IPS DF 19.7 (cell line): ENCODE measurements at regions not wholly inside any gene's neighbourhood (a gene's known extent, or its start where the extent isn't known, plus 50 kb on each side); places are given as distances from the start of the nearest gene placed in this dataset.
"Not testable (repeated sequence)": the region's sequence is repeated elsewhere in the genome, so short reads cannot be mapped to it uniquely, and the experiment has no call there.

Source experiments
- DNase-seq: peaks from one replicate; pipeline ENCODE4 v3.0.0-alpha.2; 2013; ENCODE audit warnings: low read depth, low spot score

DNA sequence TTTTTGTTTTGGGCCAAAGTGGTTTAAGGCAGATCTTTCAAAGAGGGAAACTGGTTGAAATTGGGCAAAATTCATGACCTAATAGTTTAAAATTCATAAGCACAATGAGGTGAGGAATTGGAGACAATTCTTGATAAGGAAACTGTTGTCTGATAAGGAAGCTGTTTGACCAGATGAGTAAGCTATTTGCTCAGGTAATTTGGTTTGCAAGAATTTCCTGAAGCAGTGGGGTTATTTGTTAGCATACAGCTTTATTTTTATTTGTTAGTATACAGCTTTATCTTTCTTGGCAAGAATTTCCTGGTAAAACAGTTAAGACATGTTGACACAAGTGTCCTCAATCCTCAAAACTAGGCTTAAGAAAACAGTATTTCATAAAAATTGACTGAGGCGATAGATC lies 559.0 kb downstream of the GALC start:
- DNase-seq: no peak

DNA sequence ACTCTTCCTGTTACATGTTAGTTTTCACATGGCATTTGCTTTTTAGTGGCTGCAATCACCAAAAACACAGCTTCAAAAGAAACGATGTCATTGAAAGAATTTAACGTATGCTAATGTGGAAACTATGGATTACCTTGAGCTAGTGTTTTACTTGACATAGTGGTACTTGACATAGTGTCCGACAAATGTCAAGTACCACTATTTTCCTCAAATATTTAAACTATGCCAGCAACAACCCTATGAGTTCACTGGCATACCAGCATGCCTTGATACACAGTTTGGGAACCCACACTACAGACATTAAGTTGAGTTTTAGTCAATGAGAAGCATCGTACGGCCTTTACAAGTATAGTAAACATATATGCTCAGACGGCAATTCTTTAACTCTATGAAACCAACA lies 560.3 kb downstream of the GALC start:
- no peak for DNase-seq

DNA sequence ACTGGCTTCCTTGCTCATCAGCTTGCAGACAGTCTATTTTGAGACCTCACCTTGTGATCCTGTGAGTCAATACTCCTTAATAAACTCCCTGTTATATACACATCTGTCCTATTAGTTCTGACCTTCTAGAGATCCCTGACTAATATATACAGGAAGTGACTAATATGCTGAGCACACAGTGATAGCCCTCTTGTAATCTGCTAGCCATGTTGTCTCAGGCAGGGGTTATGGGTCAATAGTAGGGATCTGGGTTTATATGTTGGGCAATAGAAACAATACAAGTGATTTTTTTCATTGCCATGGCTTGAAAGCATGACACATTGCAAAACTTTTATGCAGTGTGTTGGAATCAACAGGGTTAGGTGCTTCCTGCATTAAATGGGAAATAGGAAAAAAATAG lies 562.2 kb downstream of the GALC start:
- no peak for DNase-seq

DNA sequence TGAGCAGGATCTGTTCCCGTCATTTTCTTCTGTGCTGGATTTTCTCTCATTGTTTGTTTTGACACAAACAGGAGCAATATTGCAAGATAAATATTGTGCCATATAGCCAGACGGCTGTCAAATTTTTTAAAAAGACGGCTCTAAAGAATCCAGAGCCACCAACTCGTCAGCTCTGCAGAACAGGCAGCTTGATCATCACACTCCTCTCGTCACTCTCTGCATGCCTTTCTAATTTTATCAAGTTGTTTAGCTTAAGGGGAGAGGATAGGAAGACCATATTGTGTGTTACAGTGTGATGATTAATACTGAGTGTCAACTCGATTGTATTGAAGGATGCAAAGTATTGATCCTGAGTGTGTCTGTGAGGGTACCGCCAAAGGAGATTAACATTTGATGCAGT lies 562.8 kb downstream of the GALC start:
- DNase-seq: no peak

DNA sequence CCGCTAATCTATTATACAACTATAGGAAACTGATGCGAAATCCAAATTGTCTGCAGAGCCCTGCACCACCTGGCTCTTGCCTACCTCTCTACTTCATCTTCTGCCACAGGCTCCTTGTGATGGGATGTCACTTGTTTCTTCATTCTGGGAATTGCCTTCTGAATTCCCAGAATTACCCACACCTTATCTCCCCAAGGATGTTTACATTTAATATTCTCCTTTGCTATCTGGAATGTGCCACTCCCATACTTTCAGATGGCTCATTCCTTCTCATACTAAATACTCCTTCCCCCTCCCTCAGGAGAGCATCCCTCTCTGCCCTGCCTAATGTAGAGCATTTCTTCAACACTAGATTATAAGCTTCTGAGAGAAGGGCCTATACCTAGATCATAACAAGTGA lies 573.1 kb downstream of the GALC start:
- no peak for DNase-seq

DNA sequence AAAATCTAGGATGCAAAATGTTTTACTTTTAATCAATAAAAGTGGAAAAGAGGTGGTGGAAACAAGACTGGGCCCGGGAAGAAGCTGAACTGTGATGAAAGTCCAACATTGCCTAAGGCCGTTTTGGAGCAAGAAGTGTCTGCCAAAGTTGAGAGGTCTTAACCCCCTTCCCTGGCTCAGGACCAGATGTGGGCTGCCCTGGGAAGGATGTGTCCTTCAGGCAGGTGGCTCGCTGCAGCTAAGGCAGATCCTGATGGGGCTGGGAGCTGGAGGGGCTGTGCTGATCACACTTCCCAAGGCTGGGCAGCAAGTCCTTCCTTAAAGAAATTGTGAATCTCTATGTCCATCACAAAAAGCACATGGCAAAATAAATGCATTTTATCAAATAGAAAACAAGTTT lies 581.6 kb downstream of the GALC start:
- no peak for DNase-seq

DNA sequence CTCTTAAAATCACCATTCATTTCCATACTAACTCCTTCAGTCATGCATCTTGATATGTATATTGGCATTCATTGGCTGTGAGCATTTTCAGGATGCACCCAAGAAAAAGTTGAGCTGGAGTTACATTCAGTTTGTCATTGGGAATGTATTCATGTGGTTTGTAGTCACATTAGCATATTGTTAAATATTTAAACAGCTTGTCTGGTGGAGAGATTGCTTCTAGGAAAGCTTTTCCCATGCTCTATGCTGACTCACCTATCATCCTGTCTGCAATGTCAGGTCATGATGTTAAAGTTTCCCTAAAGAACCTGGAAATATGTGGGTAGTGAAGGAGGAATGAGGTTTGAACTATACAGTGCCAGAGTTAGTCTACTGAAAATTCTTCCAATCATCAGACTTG lies 583.6 kb downstream of the GALC start:
- no peak for DNase-seq

DNA sequence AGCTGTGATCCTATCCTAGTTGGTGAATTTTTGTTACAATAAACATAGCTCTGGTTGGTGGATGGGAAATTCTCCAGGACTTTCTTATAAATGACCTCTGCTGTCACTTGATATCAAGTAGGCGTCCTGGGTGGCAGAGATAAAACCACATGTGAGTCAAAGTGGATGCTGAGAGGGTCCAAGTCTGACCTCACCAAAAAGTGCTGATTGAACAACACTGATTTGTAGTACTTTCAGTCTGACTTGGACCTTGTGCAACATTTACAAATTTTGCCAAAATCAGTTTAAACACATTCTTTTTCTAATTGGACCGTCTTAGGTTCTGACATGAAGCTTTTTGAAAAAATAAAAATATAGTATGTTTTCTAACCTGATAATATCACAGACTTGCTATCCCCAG lies 585.6 kb downstream of the GALC start:
- no peak for DNase-seq

DNA sequence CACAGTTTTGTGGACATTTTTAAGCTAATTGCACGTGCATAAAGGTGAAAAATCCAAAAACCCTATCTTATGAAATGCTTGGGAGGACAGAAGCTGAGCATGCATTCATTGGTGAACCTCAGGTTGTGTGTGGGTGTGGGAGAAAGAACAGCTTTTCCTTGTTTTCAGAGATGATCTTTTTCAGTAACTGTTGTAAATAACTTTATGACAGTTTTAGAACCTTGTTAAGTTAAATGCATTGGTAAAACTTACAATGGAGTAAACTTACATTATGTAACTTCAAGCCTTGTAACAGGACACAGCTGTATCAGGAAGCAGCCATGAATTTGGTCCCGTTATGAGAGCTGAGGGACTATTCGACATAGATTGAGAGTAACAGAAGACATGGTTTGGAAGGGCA lies 587.4 kb downstream of the GALC start:
- no peak for DNase-seq

DNA sequence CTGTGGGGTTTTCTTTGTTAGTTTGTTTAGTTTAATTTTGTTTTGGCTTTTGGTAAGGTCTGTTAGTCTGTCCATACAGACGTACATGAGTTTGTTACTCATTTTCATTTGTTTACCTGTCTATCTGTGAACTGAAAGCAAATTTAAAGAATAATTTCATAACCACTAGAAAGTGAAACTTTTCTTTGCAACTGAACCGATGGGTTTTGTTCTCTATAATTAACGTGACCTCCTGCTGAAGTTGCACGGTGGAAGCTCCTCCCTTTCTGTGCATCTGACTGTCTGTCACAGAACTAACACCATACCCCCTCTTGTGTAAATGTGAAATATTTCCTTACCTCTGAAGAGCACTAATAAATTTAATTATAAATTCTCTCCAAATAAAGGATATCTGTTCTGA lies 595.5 kb downstream of the GALC start:
- DNase-seq: no peak

DNA sequence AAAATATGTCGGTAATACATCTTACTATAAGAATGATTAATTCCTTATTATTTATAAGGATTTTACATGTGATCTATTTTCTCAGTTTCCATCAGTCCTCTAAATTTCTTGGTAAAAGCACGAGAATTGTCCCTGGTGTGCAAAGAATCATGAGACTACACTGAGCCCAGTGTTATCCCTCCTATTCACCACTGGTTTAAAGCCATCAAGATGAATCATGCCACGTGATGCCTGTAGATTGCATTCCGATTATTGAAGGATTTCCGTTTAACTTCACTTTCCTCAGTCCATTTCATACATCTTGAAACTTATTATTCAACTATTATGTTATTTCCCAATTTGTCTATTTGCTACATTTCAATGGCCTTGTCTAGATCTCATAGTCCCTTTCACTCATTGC lies 601.9 kb downstream of the GALC start:
- no peak for DNase-seq

DNA sequence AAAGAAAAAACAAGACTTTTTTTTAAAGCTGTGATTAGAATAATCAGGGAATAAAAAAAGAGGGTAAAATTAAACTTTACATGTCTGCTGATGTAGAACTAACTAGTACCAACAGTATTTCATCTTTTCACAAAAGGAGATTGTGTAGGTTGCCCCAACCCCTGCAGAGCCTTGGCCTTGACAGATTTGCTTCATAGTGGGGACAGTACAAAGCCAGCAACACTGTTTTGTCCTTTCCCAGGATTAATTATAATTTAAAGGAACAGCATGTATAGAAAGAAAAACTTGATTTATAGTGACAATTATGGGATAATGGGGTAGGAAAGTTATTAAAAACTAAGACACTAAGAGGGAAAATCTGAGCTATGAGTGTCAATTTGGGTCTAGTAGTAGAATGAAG lies 604.0 kb downstream of the GALC start:
- no peak for DNase-seq

DNA sequence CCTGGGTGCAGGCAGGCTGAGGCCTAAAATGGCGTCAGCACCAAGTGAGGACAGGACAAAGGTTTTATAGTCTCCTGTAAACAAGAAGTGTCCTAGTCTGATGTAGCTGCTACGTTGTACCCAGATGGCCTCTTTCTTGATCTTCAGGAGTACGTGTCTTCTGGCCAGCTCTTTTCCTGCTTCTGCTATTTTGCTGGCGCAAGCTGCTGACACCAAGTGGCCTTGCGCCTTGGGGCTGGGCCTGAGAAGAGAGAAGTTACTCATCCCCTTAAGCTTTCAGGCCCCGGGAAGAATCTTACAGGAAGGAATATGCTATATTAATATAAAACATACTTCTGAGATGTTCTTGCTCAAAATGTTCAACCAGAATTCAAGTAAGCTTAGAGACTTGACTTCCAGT lies 605.2 kb downstream of the GALC start:
- DNase-seq: no peak

DNA sequence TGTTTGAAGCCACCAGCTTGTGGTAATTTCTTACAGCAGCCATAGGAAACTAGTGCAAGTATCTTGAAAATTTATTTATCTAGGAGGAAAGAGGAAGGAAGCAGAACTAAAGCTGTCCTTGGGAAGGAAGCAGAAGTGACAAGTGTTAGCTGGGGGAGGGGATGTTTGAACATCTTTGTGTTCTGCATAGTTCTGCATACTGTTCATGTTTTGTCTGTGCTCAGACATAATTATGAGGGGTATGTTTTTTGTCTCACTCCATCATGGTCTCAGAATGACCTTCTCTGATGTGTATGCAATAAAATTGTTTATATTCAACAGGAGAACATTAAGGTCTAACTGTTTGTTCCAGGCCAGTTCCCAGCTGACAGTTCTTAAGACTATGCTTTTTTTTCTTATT lies 606.5 kb downstream of the GALC start:
- DNase-seq: no peak

DNA sequence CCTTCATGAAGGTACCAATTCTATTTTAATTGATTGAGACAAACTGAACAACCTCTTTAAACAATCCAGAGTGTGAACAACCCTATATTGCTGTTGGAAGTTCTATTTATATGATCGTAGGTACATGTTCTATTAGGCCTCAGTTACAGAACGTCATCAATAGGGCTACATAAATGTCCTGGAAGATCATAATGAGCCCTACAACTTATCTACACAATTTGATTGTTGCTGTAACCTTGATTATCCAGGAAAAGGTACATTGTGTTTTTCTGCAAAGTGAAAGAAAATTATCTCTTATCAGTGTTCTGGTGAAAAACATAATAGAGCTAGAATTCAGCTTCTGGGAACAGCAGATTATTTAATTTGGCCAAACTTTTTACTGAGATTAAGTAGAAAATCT lies 612.9 kb downstream of the GALC start:
- DNase-seq: no peak

DNA sequence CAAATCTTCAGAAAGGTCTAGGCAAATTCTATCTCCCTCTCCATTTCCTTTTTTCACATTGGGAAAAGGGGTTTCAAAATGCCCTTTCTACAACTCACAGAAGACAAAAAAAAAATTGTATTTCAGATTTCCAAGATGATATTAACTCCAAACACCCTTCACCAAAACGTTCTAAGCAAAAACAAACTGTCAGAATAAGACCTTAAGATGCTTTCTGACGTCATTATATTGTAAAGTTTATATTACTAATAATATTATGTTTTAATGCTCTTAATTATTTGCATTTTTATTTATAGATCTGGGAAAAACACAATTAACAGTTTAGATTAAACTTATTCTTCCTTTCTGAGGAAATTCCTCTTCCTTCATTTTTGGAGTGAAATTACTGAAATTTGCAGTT lies 624.2 kb downstream of the GALC start:
- DNase-seq: no peak

DNA sequence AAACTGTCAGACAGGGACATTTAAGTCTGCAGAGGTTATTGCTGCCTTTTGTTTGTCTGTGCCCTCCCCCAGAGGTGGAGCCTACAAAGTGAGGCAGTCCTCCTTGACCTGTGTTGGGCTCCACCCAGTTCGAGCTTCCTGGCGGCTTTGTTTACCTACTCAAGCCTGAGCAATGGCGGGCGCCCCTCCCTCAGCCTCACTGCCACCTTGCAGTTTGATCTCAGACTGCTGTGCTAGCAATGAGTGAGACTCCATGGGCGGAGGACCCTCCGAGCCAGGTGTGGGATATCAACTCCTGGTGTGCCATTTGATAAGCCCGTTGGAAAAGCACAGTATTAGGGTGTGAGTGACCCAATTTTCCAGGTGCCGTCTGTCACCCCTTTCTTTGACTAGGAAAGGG lies 632.7 kb downstream of the GALC start:
- not testable (repeated sequence) for DNase-seq

DNA sequence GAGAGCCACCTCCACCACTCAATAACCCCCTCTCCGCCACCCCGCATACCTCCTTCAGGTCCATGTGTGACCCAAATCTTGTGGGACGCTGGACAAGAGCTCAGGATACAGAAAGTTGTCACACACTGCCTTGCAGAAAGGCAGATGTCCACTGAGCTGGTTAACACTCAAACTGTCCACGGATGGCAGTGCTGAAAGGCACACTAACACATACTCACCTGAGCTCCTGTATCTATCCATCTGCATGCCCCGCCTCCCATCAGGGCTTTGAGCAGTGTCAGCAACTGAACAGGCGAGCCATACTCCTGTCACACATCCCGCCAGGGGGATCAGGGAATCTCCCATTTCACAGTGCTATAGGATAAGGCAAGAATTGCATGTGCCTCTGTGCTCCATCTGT lies 642.0 kb downstream of the GALC start:
- DNase-seq: peak; percentile 5

DNA sequence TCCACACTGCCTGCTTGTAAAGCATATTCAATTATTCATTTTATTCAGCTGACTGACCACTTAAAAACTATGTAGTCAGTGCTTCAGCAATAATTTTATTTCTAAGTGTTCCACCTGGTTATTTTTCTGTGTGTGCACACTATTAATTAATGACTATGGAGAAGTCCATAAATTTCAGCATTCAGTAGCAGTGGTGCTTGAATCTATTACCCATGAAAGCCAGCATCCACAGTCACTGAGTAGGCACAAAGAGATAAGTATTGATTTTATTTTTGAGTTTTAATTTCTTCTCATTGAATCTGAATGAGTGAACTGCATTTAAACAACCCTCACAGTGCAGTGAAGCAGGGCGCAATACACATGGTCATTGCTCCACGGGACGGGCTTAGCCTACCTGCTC lies 643.1 kb downstream of the GALC start:
- DNase-seq: no peak

DNA sequence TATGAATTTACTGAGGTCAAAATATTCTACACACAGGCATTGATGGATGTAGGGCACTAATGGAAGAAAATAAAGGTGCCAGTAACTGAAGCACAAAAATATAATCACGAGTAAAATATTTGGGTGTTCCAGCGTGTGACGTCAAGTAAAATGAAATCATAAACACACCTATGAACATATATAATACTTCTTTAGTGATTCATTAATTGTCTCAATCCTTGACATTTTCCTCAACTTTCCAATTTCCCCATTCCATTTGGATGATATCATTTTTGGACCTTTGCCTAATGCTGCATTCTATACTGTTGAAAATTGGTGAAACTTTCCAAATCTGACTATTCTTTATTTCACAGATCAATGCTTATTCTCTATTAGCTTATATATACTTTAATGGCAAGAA lies 649.3 kb downstream of the GALC start:
- no peak for DNase-seq

DNA sequence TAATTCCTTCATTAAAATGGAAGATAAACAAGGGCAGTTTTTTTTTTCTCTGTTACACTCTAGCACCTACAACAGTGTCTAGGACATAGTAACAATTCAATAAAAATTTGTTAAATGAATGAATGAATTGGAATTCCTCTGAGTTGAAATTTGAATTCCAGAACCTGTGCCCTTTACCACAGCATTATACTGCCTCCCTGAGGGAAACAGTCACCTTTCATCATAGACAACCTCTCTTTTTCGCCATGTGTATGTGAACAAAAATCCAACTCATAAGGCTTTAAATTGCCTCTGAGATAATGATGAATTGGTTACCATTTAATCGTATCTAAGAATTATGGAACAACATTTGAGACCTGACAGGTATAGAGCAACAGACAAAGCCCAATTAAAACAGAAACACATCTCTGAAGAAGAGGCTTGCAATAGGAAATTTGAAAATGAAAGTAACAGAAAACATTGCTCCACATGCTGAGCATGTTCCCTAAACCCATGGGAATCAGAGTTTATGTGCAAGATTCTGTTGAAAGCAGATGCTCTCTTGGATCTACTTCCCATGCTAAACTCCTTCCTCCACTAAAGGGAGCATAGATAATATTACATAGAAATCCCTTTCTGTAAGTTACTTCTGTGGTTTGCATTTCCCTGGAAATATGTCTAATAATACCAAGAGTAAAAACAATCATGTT lies 657.8 kb downstream of the GALC start:
- no peak for DNase-seq

DNA sequence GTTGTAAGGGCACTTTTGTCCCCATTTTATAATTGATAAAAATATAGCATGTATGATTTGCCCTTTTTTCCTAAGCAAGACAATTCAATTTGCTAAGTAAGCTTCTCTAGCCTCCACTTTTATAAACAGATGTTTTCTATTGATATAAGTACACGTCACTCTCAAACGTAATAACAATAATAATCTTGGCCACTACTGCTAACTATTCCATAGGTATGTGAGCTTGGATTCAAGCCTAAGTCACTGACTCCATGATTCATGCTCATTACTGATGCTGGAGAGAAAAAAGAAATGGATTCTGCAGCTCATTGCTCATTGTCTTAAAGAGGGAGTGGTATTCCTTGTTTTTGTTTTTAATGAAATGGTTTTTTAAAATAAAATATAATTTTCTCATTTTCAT lies 661.0 kb downstream of the GALC start:
- no peak for DNase-seq

DNA sequence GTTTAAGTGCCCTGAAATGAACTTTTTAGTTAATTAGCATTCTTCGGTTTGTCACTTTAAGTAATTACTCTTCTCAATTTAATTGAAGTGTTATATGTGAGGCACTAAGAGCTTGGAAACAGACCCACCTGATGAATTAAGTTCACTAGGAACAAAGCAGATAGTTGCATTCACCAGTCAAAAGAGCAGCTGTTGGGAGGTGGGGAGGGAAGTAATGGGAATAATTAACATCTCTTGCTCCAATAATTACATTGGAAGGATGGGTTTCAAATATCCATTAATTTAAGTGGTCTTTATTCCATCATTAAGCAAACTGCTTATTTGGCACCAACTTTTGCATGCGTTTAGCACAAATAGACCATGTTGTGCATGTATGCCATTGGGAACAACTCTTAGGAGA lies 667.2 kb downstream of the GALC start:
- no peak for DNase-seq

DNA sequence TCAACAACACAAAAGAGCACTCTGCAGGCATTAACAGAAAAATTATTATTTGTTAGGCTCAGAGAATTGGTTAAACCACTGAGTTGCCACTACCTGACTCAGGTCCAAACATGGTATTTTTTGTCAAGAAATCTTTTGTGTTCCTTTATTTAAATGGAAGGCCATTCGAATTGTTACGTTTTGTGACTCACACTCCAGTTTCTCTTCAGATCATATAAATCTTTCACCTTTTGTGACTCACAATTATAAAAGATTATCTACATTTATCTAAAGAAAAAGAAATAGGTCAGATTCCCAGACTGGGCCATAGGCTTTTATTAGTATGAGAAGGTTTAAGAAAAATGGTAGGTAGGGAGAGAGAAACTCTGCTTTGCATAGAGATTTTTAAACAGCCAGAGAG lies 669.8 kb downstream of the GALC start:
- no peak for DNase-seq
